ENCODE measurements at regions not wholly inside any gene's neighbourhood (a gene's known extent, or its start where the extent isn't known, plus 50 kb on each side); places are given as distances from the start of the nearest gene placed in this dataset.

DNA sequence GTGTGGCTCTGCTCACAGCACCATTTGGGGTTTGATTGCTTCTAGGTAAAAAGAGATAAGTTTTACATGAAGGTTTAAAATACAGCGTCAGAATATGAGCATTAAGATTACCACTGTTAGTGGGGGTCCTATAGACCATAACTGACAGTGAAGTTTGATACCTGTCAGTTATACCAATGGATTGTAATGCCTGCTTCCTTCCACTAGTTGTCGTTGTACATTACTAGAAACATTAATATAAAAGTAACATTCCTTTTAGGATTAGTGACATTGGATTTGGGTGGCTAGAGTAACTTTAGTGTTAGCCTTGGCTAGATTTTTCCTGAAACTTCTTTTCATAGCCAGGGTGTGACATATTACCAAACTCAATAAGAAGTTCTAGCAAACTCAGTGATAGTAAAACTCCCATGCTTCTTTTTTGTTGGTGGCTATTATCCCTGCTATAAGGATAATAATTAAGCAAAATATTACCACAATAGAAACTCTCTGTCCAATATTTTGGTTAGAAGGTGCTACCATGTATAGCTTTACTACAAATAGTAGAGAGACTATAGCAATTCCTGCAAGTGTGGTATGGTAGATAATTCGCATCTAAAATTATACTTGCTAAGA is 57.1 kb downstream of the FAM181B start:
- no peak for DNase-seq (ENCODE audit: low read depth, low spot score)

DNA sequence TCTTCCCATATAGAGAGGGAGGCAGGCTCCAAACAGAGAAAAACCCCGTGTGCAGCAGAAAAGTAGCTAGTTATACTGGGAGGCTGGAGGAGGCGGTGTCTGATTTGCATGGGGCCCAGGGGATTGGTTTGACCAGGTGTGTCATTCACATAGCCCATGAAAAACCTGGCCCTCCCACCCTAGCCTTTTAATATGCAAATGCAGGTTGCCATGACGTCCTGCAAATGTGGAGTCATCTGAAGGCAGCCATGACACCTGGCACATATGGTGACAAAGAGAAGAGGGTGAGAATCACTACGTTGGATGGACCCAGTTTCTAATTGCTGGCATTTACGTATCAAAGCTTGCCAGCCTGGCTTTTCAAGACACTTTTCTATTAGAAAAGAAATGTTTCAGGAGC is 57.8 kb downstream of the FAM181B start:
- no peak for DNase-seq (ENCODE audit: low read depth, low spot score)

- DNase-seq (ENCODE audit: low read depth, low spot score): no peak
Measured at GRCh38 chr11:82673631-82674030, 60.0 kb downstream of the FAM181B start.

GRCh38 chr11:82671451-82671850 is 62.2 kb downstream of the FAM181B start:
- DNase-seq (ENCODE audit: low read depth, low spot score): no peak

GRCh38 chr11:82663535-82663934 is 70.1 kb downstream of the FAM181B start:
- DNase-seq (ENCODE audit: low read depth, low spot score): no peak

- no peak for DNase-seq (ENCODE audit: low read depth, low spot score)
Measured at GRCh38 chr11:82653752-82654151, 79.9 kb downstream of the FAM181B start.

DNA sequence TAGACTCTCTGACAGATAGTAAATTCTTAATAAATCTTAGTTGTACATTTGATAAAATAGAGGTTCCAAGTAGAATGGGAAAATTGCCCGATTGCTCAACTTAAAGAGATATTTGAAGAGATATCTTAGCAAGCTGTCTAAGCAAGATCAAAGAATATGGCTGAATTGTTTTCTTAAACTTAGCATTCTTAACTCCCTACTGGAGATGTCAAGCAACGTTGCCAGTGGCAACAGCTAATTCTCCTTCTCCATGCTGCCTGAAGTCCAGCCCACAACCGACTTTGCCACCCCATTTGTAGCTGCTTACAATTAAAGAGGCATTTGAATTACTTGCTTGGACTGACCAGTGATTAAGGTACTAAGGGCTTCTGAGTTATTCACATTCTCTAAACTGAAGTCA is 94.4 kb downstream of the FAM181B start:
- no peak for DNase-seq (ENCODE audit: low read depth, low spot score)

GRCh38 chr11:82636615-82637014 is 97.0 kb downstream of the FAM181B start:
- no peak for DNase-seq (ENCODE audit: low read depth, low spot score)

DNA sequence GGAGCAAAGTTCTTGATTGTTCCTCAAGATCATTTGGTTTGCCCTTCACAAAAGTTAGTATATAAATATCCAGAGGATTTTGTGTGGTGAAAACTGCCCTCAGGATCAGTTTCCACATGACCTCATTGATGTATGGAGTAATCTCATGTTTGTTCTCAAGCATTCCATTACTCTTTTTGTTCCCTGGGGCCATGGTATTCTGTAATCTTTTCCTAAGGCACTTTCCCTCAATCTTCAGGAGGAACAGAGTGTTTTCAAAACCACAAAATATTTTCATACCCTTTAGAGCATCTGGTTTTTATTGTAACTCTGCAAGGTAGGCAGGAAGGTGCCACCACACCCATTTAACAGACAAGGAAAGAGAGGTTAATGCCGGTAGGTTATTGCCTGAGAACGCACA is 99.6 kb downstream of the FAM181B start:
- DNase-seq (ENCODE audit: low read depth, low spot score): no peak

GRCh38 chr11:82631722-82632630 is 101.7 kb downstream of the FAM181B start:
- DNase-seq (ENCODE audit: low read depth, low spot score): no peak

DNA sequence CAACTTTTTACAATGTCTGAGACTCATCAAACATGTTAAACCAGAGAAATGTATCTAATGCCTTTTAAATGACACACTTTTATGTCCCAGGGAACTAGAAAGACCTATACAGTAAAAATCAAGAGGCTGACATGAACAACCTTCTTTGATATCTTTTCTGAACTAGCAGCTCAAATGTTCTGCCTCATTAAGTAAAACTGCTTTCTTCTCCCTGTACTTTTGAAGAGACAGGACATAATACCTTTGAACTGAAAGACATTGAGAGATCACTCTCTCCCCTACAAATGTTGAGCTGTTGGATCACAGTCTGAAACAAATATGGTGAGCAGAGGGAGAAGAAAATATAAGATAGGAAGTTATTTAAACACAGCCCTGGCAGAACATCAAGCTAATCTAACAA is 123.0 kb downstream of the FAM181B start:
- DNase-seq (ENCODE audit: low read depth, low spot score): no peak

GRCh38 chr11:82606738-82607137 is 126.9 kb downstream of the FAM181B start:
- DNase-seq (ENCODE audit: low read depth, low spot score): no peak

DNA sequence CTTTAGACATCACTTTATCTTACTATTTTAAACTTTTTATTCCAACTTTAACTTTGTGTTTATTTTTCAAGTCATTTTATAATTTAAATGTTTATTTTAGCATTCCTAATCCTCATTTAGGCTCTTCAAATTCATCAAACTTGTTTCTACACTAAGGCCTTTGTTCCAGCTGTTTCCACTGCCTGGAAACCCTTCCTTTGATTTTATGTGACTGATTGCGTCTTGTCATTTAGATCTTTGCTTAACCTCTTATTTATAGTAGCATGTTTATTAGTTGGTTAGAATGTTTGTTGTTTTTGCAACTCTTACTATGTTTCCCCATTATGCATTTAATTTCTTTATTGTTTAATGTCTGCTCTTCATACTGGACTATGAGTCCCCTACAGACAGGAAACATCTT is 132.0 kb downstream of the FAM181B start:
- no peak for DNase-seq (ENCODE audit: low read depth, low spot score)

- DNase-seq (ENCODE audit: low read depth, low spot score): no peak
Measured at GRCh38 chr11:82599836-82600235, 133.8 kb downstream of the FAM181B start.

DNA sequence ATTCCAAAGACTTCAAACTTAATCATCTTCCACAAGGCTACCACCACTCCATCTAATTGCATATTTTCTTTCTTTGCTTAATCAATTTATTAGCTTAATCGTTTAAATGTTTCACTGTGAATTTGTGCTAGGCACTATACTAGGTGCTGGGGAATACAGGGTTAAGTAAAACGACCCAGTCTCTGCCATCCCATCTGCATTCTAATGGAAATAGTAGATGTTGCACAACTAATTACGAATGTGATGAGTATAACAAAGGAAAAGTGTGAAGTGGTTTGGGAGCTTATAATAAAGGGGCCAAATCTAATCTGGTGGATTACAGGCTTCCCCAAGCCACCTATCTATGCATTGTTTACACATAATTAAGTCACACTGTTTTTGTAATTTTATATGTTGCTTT is 147.1 kb downstream of the FAM181B start:
- no peak for DNase-seq (ENCODE audit: low read depth, low spot score)

- no peak for DNase-seq (ENCODE audit: low read depth, low spot score)
Measured at GRCh38 chr11:82577246-82577645, 156.4 kb downstream of the FAM181B start.

GRCh38 chr11:82560836-82561235 is 172.8 kb downstream of the FAM181B start:
- no peak for DNase-seq (ENCODE audit: low read depth, low spot score)

DNA sequence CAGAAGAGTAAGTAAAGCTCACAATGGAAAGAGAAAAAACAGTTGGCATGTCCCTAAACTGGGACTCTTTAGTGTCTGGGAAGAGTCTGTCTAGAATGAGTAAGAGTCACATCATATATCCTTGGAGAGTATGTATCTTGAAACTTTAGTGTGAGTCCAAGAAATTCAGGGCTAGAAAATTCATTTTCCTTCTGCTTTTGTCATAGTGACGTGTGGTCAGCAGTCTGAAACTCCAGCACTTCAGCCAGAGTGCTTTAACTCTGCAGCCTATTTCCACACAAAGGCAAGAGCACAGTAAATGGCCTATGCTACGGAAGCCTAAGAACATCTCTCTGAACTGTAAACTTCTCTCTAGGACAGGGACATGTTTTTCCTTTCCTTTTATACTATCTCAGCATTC is 174.1 kb downstream of the FAM181B start:
- no peak for DNase-seq (ENCODE audit: low read depth, low spot score)

DNA sequence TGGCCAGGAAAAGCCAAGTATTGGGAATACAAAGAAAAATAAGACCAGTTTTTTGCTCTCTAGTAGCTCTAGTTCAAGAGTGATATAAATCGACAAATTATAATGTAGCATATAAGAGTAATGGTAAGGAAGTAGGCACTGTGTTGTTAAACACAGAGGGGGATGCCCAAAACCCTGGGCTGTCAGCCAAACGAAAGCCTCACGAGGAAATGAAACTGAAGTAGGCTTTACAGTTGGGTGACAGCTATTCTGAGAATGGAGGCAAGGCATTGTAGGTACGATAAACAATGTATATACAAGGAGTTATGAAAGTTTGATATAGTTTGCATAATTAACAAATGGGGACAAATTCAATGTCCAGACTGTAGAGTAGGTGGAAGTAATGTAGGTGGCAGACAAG is 176.4 kb downstream of the FAM181B start:
- DNase-seq (ENCODE audit: low read depth, low spot score): no peak

GRCh38 chr11:82556210-82556609 is 177.5 kb downstream of the FAM181B start:
- no peak for DNase-seq (ENCODE audit: low read depth, low spot score)

GRCh38 chr11:82546661-82547557 is 186.8 kb downstream of the FAM181B start:
- DNase-seq (ENCODE audit: low read depth, low spot score): no peak

- no peak for DNase-seq (ENCODE audit: low read depth, low spot score)
Measured at GRCh38 chr11:82539669-82540068, 194.0 kb downstream of the FAM181B start.
